ENCODE measurements at regions not wholly inside any gene's neighbourhood (a gene's known extent, or its start where the extent isn't known, plus 50 kb on each side); places are given as distances from the start of the nearest gene placed in this dataset.
"Not testable (repeated sequence)": the region's sequence is repeated elsewhere in the genome, so short reads cannot be mapped to it uniquely, and the experiment has no call there.

DNA sequence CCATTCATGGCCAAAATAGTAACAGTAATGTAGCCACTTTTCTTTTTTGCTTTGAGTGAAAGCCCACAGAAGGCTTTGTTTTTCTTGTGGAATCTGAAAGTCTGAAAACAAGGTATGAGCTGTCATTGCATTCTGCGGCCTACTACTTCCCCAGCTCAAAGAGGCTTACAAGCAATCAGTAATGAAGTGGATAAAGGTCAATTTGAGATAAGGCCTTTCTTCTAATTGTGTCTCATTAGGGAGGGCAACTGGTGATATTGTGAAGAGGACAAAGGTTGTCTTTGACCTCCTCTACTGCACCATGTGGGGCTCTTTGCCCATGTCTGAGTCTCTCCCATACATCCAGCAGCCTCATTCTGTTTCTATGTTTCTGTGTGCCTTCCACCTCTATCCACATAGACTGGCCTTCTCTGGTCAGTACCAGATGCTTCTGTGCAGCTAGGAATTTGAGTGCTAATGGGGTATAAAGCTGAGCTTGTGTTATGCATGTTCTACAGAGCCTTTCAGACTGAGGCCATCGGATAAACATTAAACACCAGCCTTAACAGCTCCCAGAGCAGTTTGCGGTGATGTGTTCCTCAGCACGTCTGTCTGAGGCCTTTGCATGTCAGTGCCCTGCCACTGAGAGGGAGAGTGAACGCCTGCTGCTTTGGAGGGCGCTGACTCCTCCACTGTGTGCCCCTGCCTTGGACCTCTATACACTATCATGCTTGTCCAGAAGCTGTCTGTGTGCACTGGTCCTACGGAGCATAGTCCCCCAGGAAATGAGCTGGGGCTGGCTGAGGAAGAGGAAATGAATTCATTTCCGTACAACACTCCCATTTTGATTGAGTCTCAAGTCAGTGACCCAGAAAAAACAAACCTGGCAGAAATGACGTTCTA lies 80.2 kb downstream of the SH2D1A start:
- DNase-seq = no peak

DNA sequence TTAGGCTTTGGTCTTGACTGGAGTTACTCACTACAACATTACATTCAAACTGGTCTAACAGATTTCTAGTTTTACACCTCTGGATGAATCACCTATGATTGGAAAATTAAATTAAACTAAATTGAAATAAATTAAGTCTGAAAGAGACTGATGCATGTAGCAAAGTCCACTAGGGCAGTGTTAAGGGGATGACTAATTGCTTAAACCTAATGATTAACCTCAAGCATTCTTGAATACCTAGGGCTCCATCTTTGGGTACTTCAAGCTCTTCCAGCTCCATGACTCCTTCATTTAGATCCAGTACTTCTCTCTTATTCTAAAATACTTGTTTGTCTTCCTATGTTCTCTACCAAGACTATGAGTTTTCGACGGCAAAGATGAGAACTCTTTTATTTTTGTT lies 86.8 kb downstream of the SH2D1A start:
- no peak for DNase-seq

DNA sequence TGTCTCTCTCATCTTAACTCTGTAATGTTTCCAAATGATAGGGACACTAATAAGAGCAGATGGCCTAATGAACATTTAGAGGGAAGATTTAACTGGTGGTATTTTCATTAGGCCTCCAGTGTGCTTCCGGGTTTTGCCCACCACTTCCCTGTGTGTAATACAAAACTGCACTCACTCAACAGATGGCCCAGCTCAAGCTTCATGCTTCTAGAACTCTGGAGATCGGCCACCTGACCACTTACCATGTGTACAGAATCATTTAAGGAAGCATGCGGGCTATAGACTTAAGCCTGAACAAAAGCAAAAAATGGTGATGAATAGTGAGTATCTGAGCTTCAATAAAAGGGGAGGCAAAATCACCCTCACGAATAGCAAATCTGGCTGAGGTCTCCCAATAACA lies 89.3 kb downstream of the SH2D1A start:
- DNase-seq = no peak

DNA sequence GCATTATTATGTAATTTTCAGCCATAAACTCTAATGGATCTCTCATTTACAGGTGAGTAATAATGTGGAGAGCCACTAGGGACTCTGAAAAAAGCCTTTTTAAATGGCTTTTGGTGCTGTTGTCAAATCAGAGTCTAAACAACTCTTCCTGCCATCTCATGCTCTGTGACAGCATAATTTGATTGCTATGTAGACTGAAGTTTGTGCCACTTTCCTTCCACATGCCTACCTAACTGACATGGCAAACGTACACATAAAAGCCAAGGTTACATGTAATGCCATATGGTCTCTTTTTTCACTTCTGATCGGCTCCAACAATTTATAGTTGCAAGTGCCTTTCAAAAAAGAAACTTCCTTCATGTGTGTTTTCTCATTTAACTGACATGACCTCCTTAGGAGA lies 94.3 kb downstream of the SH2D1A start:
- no peak for DNase-seq

DNA sequence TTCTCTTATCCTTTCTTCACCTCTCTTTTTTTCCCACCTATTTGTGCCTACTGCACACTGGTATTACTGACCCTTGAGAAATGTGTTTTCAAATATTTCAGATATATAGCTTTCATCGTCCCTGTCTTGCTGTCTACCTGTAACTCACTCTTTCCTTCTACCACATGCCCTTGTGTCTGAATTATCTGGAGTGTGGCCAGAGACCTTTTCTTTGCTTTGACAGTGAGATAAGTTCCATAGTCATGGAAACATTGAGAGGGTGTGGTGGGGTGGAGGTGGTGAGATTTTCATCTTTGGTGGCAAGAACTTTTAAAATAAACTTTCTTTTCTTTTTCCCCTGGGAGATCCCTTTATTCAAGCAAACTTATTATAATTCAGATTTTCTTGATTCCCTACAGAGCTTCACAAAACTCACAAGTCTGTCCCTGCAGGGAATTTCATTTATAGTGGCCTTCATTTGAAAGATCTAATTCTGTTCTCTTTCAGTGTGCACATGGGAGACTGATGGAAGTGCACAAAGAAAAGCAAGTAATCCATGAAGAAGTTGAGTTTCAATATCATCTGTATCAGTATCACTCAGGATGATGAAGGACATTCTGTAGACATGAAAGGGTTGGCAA lies 95.7 kb downstream of the SH2D1A start:
- no peak for DNase-seq

DNA sequence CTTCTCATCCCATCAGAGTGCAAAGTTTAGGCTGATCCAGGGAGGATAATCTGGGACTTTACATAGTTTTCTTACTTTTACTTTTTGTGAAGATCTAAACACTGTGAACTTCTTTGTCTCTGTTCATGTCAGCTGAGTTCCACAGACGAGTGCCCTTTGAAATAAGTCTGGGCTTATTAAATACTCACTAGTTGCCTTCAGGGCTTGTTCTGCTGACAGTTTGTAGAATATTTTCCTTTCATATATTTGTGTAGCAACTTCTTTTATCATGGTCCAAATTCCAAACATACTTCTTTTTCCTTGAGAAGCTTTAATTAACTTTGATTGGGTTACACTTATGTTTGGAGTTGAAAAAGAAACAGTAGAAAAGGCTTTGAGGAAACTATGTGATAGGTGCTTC lies 109.6 kb downstream of the SH2D1A start:
- DNase-seq = no peak

DNA sequence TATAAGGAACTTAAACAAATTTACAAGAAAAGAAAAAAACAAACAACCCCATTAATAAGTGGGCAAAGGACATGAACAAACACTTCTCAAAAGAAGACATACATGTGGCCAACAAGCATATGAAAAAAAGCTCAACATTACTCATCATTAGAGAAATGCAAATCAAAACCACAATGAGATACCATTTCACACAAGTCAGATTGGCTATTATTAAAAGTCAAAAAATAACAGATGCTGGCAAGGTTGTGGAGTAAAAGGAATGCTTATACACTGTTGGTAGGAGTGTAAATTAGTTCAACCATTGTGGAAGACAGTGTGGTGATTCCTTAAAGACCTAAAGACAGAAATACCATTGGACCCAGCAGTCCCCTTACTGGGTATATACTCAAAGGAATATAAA lies 113.5 kb downstream of the SH2D1A start:
- DNase-seq = not testable (repeated sequence)

DNA sequence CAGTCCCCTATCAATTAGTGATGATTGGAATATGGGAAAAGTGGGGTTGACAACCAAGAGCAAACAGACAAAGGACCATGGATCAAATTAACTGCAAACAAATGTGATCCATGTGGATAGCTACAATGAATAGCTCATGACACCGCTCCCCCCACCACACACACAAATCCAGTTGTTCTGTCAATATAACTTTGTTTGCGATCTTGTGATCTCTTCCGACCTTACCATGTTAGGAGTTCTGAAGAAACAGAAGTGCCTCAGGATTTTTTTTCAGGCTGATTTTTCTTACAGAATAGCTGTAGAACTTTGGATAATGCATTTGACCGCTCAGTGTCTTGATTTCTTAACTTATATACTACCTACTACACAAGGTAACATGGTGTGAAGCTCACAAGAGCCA lies 116.6 kb downstream of the SH2D1A start:
- DNase-seq = no peak

DNA sequence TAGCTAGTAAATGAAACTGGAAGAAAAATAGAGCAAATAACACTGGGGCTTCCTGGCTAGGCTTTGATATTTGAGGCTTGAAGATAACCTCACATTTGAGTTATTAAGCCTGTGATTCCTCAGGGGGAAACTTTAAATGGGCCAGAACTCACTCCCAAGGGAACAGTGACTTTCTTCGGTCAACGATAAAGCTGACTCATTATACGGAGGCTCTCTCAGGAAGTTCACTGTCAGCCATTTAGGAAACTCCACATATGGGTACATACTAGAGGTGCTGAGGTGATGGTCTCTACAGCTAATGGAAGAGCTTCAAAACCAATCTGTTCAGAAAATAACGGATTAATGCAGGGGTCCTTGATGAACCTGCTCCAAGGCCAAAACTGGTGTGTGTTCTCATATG lies 120.8 kb downstream of the SH2D1A start:
- DNase-seq = no peak

DNA sequence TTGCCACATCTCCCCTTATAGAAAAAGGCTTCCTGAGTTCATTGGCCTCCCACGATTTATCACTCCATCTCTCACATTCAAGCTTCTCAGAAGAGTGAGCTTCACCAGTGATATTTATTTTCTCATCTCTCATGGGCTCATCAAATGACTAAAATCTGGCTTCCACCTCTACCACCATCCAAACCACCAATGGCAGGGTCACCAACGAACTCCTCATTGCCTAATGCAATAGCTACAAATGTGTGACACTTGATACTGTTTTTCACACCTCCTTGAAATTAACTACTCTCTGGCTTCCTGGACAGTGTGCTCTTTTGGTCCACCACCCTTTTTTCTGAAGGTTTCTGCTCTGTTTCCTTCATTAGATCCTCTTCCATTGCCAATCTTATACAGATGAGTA lies 129.0 kb downstream of the SH2D1A start:
- no peak for DNase-seq

DNA sequence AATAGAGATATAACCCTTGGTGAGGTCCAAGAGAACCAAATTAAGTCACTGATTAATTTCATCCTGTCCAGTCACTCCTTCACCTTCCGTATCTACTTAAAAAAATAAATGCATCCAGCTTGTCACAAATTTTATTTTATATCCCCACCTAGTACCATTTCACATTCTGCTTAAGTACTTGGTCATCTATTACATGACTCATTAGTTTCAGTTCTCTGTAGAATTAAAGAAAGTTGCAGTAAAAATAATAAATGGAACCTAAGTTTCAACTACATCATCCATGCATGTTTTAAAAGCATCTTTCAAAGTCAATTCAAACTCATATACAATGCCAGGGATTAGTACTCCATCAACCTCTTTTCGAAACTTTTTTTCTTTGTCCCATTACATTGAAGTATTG lies 130.2 kb downstream of the SH2D1A start:
- DNase-seq = no peak

DNA sequence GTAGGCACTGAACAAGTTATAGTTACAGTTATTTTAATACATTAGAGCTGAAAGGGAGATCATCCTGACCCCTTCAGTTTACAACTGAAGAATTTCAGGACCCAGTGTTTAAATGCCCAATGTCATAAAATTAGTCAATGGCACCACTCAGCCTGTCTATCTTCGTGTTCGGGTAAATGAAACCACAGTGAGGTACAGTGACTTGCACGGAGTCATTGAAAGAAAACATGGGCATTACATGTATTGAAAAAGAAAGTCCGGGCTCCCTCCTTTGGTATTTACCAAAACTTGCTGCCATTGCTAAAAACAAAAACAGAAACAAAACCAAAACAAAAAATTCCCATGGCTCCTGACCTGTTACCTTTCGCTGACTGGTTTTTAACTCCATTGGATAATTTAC lies 131.7 kb downstream of the SH2D1A start:
- DNase-seq = no peak

DNA sequence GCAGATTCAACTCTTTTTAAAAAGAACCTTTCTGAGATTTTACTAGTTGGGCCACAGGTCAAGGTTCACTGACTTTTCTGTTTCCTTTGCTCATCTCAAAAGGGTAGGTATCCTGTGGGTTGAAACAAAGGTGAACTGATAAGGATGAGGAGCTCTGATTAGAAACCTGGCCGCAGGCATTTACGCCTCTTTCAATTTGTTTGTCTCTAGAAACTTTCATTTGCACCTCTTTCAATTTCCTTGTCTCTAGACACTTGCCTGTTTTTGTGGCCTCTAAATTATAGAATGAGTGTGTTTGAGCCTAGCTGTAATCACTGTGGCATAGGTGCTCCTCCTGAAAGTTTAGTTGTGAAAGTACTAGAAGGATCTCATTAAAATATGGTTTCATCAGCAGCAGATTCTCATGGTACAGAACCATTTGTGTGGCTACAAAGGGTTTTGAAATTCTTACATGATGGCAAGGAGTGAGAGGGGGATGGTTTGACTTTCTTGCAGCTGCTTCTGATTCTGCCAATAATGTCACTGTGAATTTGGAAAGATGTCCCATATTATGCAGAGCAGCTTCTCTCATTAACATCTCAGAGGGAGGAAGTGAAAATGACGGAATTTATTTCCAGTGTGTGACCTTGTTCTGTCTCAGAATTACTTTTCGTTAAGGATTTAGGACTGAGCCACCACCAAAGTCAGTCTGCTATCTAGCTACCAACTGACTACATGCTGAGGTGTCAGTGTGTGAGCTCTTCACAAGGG lies 142.2 kb downstream of the SH2D1A start:
- no peak for DNase-seq

DNA sequence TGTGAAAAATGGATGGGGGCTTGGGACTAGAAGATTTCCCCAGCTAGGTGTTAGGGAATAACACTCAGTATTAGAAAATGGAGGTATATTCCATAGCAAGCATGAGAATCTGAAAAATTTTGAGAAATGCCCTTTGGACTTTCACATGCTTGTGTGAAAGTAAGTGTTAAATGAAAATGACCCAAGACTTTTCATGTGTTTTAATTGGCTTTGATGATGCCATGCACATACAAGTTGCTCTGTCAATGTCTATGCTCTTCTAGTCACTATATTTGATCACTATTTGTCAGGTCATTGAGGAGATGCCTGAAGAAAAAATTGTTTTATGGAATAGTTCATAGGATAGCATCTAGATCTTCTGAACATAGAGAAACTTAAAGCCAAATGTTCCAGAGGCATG lies 147.6 kb downstream of the SH2D1A start:
- DNase-seq = no peak

DNA sequence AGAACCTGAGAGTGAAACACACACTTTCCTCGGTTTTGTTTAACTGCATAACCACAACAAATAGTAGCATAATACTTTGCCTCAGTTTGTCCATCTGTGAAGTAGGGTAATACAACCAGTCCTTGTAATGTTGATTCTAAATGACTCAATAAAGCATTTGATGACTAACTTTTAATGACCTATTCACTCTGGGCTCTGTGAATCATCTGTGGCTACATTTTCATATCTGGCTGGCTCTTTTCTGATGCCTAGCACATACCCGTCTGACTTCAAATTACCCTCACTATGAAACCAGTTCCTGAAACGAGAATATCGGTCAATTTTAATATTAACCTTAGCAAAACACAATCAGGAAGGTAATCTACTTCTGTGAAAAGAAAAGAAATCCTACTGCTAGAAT lies 151.0 kb downstream of the SH2D1A start:
- no peak for DNase-seq

DNA sequence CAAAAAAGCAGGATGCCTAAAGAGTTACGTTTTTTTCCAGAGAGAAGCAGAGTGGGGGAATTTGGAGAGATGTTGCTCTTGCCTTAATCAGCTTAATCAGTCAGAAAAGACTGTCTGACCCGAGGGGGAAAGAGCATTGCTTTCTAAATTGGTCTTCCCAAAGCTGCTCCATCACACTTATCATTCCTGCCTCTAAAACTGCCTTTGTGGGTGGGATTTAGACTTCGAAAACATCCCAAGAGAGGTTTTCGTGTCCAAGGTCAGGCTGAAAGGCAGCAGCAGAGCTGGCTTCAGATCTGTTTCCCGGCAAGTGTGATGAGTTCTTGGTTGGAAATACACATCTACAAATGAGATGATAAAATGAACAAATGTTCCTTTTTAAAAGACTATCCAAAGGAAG lies 155.2 kb downstream of the SH2D1A start:
- DNase-seq = no peak

DNA sequence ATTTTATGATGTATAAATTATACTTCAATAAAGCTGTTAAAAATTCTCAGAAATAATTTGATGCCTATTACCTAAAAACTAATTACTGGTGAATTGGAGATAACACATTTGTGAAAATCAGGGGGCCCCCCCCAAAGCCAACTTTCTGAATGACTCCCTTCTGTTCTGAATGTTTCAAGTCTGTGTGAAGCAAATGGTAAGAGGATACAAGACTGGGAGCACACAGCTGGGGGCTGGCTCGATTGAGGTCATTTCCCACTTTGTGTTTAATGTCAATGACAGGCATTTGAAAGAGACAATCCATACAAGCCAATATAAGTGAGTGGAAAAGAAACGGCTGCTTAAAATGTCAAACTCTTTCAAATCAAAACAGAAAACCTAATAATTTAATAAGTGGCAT lies 155.8 kb downstream of the SH2D1A start:
- no peak for DNase-seq

DNA sequence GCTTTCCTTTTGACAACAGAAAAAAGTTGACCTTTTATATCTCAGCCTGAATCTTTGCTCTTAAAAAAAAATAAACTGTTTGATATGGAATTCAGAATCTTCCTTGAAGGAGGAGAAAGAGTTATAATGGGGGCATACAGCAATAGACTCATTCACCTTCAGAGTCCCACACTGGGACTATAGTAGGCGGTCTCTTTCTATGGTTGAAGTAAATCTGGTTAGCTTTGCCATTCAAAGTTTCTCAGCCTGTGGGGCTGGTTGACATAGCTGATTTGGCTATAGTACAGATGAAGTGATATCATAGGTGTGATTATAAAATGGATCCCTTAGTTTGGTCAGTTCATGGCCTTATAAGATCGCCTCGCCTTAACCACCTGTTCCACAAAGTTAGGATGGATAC lies 156.2 kb downstream of the SH2D1A start:
- DNase-seq = no peak

DNA sequence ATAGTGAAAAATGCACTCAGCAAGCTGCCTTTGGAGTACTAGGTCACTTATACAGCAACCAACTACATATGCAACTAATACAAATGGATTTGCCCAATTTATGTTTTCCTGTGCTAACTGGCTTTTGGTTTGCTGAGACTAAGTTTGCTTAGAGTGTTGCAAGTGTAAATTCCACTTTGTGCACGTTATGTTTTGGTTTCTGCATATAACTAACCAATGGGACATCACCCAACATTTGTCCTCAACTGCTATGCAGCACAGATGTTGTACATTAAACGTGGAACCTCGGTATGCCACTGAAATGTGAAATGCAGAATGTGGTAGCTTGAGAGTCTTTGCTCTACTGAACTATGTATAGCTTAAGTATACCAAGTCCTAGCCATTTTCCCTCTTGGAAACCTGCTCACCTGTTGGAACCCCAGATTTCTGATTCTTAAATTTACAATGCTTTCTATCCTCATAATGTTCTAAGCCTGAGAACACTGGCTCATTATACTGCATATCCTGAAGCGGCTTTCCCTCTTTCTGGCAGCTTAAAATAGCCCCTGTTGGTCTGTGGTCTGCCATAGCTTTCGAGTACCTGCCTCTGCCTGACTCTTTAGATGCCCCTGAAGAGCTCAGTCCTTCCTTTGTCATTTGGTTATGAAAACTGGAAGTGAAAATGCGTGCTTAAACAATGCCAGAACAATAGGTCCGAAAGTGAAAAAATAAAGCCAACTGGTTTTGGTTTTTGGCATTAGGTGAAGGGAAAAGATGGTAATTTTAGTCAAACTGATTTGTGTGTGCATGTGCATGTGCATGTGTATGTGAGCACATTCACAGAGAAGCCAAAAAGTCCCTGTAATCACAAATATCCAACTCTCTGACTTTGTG lies 158.0 kb downstream of the SH2D1A start:
- DNase-seq = no peak

DNA sequence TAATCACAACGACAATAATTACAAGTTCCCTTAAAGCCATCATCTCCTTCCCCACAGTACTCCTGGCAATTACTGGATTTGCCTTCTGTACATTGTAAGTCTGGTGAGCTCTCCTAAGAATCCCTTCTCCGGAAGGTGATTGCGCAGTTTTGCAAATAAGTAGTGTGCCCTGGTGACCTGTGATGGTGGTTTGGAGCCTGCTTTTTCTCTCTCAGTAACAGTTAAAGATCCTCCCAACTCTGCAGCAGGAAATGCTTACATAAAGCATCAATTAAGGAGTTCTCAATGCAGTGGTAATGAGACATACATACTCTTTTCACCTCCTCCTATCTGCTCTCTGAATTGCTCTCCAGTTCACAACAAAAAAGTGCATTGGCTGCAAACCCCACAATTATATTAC lies 159.7 kb downstream of the SH2D1A start:
- DNase-seq = no peak

DNA sequence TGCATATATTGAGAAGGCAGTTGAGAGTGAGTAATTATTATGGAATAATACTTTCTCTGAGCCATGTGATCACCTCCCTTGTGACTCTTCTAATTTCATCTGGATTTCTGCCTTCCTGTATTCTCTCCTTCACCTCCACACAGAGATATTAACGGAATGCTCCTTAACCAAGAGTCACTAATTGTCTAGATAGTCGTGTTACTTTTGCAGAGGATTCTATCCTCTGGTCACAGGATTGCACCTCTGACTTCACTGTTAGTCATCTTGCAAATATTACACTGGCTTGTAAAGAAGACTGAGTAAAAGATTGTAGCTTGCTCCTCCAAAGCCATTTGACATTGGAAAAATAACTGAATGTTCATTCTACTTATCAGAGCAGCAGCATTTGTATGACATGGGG lies 160.9 kb downstream of the SH2D1A start:
- DNase-seq = no peak

DNA sequence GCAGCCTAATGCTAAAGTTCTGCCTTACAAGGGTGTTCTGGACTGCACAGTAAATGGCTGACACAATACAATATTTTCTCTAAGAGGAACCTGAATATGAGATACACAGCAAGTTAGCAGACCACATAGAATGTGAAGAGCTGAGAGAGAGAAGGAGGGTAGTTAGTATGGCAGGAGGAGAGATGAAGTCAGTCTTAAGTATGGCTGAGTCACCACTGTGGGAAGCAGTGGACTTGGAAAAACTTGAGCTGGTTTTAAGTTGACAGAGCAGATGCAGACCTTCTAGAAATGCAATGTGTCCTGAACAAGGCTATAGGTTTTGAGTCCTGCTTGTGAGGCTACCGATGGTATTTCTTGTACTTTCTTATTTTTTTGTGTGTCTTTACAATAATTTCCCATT lies 172.5 kb downstream of the SH2D1A start:
- no peak for DNase-seq

Measured in renal pelvis (tissue), 1 donor.